GM21717 (cell line): ENCODE measurements at regions not wholly inside any gene's neighbourhood (a gene's known extent, or its start where the extent isn't known, plus 50 kb on each side); places are given as distances from the start of the nearest gene placed in this dataset.
"Not testable (repeated sequence)": the region's sequence is repeated elsewhere in the genome, so short reads cannot be mapped to it uniquely, and the experiment has no call there.

Experiments
- ATAC-seq: cut with Tn5 transposase; IDR thresholded peaks from one replicate; pipeline ENCODE4 v1.9.1; 2021; ENCODE audit warnings: mild to moderate bottlenecking, moderate library complexity; ENCODE audit not compliant: unreplicated experiment

- ATAC-seq, result no peak
These were observed 89.1 kb downstream of the ACTL7B start for GRCh38 chr9:108766626-108767161.

GRCh38 chr9:108765265-108765664 is 90.5 kb downstream of the ACTL7B start:
- no peak for ATAC-seq

GRCh38 chr9:108762348-108763055 is 93.3 kb downstream of the ACTL7B start:
- ATAC-seq, result no peak

- ATAC-seq, result peak; percentile 81
These were observed 94.0 kb downstream of the ACTL7B start for GRCh38 chr9:108761655-108762347.

- no peak for ATAC-seq
These were observed 94.9 kb downstream of the ACTL7B start for GRCh38 chr9:108760841-108761240.

GRCh38 chr9:108759835-108760234 is 96.0 kb downstream of the ACTL7B start:
- no peak for ATAC-seq

GRCh38 chr9:108759399-108759798 is 96.4 kb downstream of the ACTL7B start:
- ATAC-seq, result no peak

- no peak for ATAC-seq
These were observed 98.9 kb downstream of the ACTL7B start for GRCh38 chr9:108756746-108757490.

- peak; percentile 87 for ATAC-seq
These were observed 99.8 kb downstream of the ACTL7B start for GRCh38 chr9:108755979-108756378.

- ATAC-seq, result no peak
These were observed 104.4 kb downstream of the ACTL7B start for GRCh38 chr9:108751369-108751768.

GRCh38 chr9:108750661-108751215 is 105.0 kb downstream of the ACTL7B start:
- ATAC-seq, result no peak

- ATAC-seq, result no peak
These were observed 107.0 kb downstream of the ACTL7B start for GRCh38 chr9:108748776-108749175.

GRCh38 chr9:108746864-108747263 is 108.9 kb downstream of the ACTL7B start:
- ATAC-seq, result no peak

GRCh38 chr9:108746001-108746400 is 109.8 kb downstream of the ACTL7B start:
- ATAC-seq, result no peak

GRCh38 chr9:108744641-108745040 is 111.1 kb downstream of the ACTL7B start:
- no peak for ATAC-seq

- no peak for ATAC-seq
These were observed 111.8 kb downstream of the ACTL7B start for GRCh38 chr9:108743901-108744371.

- ATAC-seq, result no peak
These were observed 112.4 kb downstream of the ACTL7B start for GRCh38 chr9:108743416-108743815.

- ATAC-seq, result no peak
These were observed 113.6 kb downstream of the ACTL7B start for GRCh38 chr9:108742191-108742590.

GRCh38 chr9:108731292-108731691 is 124.5 kb downstream of the ACTL7B start:
- not testable (repeated sequence) for ATAC-seq

- no peak for ATAC-seq
These were observed 128.1 kb downstream of the ACTL7B start for GRCh38 chr9:108727580-108728111.

- ATAC-seq, result no peak
These were observed 131.1 kb downstream of the ACTL7B start for GRCh38 chr9:108724652-108725051.
